GM12872 (cell line): ENCODE measurements at regions not wholly inside any gene's neighbourhood (a gene's known extent, or its start where the extent isn't known, plus 50 kb on each side); places are given as distances from the start of the nearest gene placed in this dataset.

Experiments
- CTCF ChIP-seq: IDR thresholded peaks from 3 replicates; pipeline ENCODE4 v1.5.1; 2011; ENCODE audit warnings: low read depth, mild to moderate bottlenecking, low read length, moderate library complexity; ENCODE audit not compliant: insufficient read depth

GRCh38 chr5:164277720-164278119 is 772.3 kb downstream of the MAT2B start:
- no peak for TF ChIP-seq CTCF

- no peak for TF ChIP-seq CTCF
Observed at GRCh38 chr5:164289526-164289925, 784.1 kb downstream of the MAT2B start.

GRCh38 chr5:164296603-164297080 is 791.2 kb downstream of the MAT2B start:
- TF ChIP-seq CTCF: no peak

- no peak for TF ChIP-seq CTCF
Observed at GRCh38 chr5:164298165-164298564, 792.7 kb downstream of the MAT2B start.

GRCh38 chr5:164300295-164300694 is 794.9 kb downstream of the MAT2B start:
- TF ChIP-seq CTCF: no peak

GRCh38 chr5:164301136-164301535 is 795.7 kb downstream of the MAT2B start:
- TF ChIP-seq CTCF: no peak

- TF ChIP-seq CTCF: no peak
Observed at GRCh38 chr5:164301708-164302107, 796.3 kb downstream of the MAT2B start.

GRCh38 chr5:164302533-164303235 is 797.3 kb downstream of the MAT2B start:
- TF ChIP-seq CTCF: no peak
